ENCODE measurements at regions not wholly inside any gene's neighbourhood (a gene's known extent, or its start where the extent isn't known, plus 50 kb on each side); places are given as distances from the start of the nearest gene placed in this dataset.
"Not testable (repeated sequence)": the region's sequence is repeated elsewhere in the genome, so short reads cannot be mapped to it uniquely, and the experiment has no call there.

- TF ChIP-seq CTCF, EZH2 (IDR thresholded peaks at IDR 0.05): not testable (repeated sequence)
Observed at GRCh38 chrX:36904561-36904960, 103.6 kb upstream of the FAM47C start.

Measured in neural progenitor cell (in vitro differentiated cells).